Pons (tissue), 1 donor: ENCODE measurements at regions not wholly inside any gene's neighbourhood (a gene's known extent, or its start where the extent isn't known, plus 50 kb on each side); places are given as distances from the start of the nearest gene placed in this dataset.

Experiments used
- DNase-seq: peaks from one replicate; pipeline ENCODE4 v3.0.0-alpha.2; 2016; ENCODE audit warnings: low spot score

DNA sequence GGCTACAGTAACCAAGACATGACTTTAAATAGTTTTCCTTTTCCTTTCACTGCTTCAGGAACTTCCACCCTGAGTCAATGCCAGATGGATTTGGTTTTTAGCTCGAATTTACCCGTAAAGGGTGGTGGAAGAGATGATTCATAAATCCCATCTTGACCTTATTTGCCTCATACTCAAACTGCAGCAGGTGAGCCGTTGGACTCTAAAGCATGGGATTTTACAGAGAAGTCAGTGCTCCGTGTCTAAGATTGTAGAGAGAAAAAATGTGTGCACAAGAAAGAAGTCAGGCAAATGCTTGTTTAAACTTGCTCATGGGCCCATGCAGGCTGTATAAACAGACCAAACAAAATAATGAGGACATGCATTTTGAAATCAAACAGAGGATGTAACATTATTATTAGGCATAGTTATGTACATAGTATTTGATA, 369.7 kb upstream of the TRIB2 start:
- no peak for DNase-seq

DNA sequence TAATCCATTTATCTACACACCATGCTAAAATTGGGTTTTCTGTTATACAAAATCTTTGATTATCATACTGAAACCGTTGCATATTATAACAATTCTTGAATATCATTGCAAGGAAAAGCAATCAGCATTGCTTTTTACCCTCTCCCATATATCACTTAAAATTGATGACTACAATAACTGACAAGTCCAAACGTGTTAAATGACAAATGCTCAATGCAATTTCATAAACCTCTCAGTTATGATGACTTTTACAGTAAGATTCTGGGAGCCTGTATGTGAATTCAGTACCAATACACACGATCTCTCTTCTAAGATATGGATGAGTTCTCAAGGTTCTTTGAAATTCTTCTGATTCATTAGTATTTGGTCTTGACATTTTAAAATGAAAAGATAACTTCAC, 368.5 kb upstream of the TRIB2 start:
- no peak for DNase-seq

DNA sequence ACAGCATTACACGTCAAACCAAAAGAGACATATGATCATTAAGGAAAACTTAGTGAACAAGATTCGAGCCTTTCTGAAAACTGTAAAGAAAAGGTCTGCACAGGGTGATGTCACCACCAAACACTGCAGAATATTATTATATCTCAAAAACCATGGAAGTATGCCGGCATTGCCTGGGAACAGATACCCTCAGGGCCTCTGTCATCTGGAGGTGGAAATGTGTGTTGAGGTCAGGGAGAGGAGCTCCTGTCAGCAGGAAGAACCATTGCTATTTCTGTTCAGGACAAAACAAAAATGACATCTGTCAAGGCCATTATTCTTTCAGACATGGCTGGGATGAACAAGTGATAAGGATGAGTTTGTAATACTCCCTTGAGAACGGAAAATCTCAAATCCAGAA, 365.9 kb upstream of the TRIB2 start:
- no peak for DNase-seq

DNA sequence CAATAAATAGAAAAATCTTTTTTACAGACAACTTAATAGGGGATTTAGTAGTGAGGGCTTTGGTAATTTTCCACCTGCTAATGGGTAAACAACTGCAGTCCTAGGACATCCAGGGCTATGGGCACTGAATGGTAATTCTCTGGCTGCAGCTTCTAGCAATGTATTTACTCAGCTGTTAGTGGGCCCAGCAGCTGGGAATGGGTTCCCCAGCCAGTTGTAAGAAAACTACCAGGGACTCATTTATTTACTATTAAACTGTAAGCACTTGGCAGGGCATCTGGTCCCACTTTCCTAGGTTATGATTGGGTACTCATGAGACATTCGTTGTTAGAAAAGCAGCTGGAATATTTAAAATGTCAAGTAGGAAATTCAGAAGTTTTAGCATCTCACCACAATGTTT, 363.8 kb upstream of the TRIB2 start:
- no peak for DNase-seq

DNA sequence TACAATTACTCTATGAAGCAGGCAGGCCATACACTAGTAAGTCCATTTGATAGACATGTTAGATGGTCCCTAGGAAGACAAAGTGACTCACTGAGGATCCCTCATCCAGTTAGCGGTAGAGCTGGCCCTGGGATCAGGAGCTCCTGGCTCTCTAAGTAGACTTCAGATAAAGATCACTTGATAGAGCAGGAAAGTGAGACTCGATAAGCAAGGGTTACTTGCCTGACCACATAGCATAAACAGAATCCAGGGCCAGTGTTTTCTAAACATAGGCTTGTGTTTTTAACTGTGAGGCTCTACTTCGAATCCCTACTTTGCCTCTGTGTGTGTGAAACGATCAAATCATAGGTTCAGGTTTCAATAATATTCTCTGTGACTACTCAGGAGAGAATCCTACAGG, 355.2 kb upstream of the TRIB2 start:
- DNase-seq = no peak

DNA sequence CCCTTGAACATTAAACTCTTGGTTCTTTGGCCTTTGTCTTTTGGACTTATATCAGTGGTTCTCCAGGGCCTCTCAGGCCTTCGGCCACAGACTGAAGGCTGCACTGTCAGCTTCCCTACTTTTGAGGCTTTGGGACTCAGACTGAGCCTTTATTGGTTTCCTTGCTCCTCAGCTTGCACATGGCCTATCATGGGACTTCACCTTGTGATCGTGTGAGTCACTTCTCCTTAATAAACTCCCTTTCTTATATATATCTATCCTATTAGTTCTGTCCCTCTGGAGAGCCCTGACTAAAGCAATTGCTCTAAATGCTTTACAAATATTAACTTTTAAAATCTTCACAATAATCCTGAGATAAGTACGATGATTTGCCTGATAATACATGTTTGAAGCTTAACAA, 353.6 kb upstream of the TRIB2 start:
- no peak for DNase-seq

DNA sequence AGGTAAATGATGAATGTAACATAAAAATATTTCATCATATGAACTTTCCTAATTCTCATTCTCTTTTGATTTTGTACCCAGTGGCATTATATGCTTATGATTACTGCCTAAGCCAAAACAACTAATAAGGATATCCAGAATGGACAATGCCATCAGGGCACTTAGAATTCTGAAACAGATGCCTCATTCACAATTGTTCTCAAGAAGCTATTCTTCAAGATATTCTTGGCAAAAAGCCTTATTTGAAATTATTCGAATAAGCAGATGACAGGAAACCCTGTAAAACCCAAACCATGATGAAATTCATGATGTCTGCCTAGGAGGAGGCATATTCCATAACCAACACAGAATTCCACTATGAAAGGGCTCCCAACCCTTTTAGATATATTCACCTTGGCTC, 353.2 kb upstream of the TRIB2 start:
- DNase-seq = peak; percentile 14

DNA sequence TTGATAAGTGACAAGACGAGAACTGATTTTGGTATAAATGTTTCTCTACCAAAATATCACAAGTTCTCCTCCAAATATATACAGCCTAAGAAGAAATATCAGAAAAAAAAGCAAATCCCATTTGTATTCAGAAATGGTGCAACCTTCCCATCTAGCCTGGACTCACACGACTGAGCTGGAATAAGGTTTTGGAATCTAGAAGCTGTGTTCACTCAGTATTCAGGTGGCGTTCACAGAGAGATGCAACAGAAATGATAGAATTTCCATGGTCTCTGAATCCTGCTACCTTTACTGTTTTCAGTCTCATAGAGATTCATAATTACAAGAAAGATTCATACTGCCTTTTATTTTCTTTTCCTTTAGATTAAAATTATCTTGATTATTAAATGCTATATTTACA, 347.2 kb upstream of the TRIB2 start:
- no peak for DNase-seq

DNA sequence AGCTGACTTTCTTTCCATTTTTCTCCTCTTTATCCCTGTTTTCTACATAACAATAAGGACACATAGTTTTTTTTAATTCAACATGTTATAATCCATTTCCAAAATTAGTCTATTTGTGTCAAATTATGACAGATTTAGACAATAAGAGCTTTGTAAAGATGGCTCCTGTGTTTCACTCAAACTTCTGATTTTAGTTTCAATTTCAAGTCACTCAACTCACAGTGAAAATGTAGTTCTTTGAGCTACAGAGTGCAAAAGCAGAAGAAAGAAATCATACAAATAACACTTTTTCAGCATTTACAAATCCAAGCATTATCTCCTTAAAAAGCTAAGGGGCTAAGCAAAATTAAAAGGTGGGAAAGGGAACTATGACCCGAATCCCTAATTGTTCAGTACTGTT, 340.7 kb upstream of the TRIB2 start:
- DNase-seq = no peak

DNA sequence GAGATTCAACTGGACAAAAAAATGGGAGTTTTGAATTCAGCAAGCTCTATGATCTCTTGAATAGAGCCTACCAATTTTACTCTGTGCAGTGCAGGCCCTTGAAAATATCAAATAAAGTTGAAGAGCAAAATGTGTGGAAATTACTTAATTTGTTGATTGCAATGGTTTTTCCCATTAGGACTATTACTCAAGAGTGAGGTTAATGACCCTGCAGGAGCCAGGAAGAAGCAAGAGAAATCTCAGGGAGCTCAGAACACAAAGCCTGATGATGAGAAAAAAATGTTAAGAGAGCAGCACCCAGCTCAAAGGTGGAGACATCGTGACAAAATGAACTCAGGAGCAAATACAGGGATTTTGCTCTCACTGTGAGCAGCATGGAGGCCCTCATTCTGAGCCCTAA, 337.6 kb upstream of the TRIB2 start:
- DNase-seq = no peak

DNA sequence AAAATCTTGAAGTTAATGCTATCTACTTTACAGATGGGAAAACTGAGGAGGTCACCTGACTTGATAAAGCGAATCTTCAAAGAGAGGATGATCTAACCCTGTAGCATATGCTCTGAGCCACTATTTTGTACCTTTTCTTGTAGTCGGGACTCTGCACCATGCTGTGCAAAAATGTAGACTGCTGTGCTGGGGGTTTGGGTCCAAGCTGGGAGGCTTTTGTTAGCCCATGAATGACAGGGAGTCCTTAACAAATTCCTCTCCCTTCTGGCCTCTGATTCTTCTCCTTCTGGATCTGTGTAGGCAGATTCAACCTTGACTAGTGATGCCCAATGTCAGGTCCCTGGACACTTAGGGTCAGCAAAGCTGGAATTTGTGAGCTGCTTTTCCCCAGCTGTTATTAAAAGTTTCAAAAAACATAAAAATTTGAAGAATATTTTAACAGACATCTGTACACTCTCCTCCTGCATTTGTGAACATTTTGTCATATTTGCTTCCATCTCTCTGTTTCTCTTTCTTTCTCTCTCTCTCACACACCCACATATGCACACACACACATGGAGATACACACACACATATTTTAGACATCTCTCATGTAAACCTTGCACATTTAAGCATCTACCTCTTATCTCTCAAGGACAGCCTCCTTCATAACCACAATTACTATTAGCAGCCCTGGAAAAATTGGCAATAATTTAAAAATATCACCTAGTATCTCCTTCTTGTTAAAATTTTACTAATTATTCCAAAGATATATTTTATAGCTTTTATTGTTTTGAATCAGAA, 335.0 kb upstream of the TRIB2 start:
- no peak for DNase-seq

DNA sequence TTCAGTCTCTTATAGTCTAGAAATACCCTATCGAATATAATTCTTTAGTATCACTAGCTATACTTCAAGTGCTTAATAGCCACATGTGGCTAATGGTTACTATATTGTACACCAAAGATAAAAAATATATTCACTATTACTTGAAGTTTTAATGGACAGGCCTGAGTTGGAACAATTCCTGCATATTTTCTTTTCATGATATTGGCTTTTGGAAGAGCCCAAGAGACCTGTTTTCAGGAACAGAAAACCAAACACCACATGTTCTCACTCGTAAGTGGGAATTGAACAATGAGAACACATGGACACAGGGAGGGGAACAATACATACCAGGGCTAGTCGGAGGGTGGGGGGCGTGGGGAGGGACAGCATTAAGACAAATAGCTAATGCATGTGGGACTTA, 334.4 kb upstream of the TRIB2 start:
- DNase-seq = no peak

DNA sequence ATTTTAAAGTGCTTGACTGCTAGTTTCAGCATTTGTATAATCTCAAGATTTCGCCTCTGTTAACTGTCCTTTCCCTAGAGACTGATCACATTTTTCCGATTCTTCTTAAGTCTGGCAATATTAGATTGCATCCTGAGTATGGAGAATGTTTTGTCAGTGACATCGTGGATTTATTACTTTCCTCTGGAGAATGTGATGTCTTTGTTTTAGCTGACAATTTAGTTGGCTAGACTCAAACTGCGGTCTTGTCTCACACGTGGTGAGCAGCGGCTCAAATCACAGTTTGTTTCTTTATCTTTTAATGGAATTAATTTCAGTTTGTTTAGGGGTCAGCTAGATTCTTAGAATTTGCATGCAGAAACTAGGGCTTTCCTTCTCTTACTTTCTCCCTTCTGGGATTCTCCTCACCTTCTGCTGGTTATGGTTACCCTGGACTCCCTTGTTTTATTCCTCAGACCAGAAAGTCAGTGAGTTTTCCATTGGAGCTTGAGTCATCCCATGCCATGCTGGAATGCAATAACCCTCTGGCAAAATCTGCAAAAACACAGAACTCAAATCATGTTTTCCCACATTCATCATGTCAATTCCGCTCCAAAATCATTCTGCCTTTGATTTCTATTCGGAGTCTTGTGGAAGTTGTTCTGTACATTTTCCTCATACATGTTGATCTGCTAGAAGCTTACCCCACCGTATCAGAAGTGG, 327.2 kb upstream of the TRIB2 start:
- DNase-seq = no peak

DNA sequence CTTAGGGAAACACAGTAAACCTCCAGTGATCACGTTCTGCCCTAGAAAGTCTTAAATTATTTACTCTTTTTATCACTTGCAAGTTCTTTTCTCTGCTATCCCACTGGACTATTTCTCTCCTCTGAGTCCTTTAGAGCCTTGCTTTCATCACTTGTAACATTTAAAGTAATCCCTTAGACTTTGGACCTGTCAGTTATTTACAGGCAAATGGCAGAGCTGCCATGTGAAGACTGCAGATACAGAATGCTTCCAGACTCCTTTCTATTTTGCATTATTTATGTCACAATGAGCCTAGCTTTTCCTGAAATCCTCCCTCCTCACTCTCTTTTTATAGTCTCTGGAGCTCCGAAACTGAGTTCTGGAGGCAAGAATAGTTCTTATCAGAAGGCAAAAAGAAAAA, 325.6 kb upstream of the TRIB2 start:
- DNase-seq = no peak

DNA sequence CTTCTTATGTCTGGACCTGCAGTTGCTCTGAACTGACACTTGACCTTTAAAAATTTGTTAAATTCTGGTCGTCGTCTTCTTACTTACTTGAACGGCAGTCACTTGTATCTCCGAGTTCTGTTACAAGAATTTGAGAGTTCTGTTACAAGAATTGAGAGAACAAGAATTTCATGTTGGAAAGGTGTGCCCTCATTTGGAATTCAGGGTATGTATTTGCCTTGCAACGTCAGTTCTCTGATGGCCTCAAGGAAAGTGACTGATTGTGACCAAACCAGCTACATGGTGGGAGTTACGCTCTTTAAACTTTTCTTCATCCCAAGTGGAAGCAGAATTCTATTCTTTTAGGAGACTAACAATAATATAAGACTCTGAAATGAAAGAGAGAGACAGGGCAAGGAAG, 320.0 kb upstream of the TRIB2 start:
- DNase-seq = no peak

DNA sequence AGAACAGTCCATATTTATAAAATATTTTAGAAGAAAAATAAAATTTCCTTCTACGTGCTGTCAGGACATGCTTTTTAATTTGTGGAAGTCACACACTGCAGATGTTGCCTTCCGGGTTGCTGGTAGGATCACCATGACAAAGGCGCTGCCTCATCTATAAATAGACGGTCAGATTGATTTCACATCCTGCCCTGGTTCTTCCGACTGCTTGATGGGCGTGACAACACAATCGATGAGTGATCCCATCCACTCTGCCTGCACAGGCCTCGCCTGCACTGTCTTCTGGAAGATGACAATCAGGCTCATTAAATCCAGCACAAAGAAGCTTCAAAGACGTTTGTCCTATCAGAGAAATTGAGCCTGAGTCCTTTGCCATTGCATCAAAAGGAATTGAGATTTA, 318.9 kb upstream of the TRIB2 start:
- no peak for DNase-seq

DNA sequence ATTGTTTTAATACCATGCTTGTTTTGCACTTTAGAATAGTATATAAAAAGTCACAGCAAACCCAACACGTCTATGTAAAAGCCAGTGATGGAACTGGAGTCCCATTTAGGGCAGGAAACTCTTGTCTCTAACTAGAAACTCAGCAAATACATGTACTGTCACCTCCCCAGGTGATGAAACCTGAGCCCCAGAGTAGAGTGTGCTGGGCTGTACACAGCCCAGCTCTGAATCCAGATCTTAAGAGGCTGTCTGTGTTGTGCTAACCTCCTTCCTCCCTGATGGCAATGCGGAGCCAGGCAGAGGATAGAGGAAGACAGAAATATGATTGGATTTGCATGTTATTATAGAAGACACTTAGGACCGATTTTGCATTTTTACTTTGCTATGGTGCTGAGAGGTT, 317.5 kb upstream of the TRIB2 start:
- DNase-seq = no peak

DNA sequence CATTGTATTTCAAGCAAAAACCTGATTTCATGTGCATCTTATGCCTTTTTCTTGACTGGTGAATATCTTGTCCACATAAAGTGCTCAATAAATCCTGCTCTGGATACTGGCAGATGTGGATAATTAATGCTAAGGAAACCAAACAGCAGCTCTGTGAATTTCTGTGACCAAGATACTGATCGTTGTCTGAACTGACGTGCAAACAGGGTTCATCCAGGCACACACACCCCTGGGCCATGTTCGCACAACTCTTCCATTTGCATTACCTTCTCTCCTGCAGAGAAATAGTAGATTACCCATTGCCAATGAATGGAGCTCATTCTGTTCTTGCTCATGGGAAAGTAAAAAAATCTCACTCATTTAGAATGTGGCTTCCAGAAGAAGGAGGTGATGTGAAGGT, 316.2 kb upstream of the TRIB2 start:
- no peak for DNase-seq

DNA sequence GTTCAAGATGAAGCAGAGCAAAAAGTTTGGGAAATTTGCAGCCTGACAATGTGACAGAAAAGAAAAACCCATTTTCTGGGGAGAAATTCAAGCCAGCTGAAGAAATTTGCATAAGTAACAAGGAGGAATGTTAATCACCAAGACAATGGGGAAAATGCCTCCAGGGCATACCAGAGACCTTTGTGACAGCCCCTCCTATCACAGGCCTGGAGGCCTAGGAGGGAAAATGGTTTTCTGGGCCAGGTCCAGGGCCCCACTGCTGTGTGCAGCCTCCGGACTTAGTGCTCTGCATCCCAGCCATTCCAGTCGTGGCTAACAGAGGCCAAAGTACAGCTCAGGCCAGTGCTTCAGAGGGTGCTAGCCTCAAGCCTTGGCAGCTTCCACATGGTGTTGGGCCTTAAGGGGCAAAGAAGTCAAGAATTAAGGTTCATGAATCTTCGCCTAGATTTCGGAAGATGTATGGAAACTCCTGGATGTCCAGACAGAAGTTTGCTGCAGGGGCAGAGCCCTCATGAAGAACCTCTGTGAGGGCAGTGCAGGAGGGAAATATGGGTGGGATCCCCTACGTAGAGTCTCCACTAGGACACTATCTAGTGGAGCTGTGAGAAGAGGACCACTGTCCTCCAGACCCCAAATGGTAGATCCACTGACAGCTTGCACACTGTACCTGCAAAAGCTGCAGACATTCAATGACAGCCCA, 314.1 kb upstream of the TRIB2 start:
- no peak for DNase-seq

DNA sequence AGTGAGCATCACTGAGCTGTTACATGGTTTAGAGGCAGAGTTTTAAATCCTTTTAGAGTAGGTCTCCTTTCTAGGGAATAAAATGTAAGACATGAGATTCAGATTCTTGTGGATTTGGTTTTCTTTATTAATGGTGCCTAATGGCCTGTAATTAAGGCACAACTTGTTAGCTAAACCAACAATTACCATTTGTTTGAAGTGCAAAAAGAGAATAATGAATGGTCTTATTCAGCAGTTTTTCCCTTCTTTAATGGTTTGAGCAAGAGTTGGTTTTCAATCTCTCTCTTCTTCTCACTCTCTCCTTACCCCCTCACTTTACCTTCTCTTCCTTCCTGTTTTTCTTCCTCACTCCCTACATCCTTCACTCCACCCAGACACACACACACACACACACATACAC, 312.2 kb upstream of the TRIB2 start:
- DNase-seq = no peak

DNA sequence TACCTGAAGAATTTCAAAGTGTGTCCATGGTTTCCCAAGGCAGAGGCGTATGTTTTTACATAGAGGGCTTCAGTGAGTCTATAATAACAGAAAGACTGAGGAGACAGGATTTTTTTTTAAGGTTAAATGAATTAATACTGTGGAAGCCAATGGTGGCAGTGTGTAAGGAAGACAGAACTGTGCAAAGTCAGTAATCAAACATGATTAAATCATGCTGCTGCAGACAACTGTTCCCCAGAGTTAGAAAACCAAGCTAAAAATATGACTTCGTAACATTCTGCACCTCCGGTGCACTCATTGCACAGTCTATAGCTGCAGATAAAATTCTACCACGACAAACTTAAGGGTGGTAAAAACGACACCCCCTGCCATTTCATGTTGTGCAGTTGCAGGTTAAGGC, 309.6 kb upstream of the TRIB2 start:
- DNase-seq = no peak

DNA sequence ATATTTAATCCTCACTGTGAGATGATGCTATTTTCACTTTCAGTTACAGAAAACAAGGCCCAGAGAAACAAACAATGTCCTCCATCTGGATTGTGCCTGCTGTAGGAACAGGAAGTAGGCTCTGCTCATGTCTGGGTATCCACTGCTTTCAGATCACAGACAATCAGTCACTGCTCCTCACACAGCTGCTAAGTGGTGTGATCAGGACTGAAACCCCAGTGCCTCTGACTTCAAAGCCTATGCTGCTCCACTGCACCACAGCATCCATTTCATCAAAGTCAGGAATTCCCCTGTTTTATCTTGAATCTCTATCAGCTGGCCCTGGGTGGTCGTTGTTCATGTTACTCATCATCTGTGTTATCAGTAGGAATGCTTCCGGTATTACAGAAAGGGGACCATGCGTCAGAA, 303.8 kb upstream of the TRIB2 start:
- DNase-seq = no peak

DNA sequence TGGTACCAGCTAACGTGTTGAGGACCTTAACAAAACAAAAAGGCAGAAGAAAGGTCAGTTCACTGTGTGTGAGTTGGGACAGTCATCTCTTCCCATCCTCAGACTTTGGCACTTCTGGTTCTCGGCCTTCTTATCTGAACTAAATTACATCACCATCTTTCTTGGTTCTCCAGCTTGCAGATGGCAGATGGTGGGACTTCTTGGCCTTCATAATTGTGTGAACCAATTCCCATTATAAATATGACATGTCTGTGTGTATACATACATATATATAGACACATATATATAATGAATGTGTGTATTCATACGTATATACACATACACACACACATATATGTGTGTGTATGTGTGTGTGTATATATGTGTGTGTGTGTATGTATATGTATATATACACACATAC, 301.2 kb upstream of the TRIB2 start:
- no peak for DNase-seq
